ENCODE measurements at regions not wholly inside any gene's neighbourhood (a gene's known extent, or its start where the extent isn't known, plus 50 kb on each side); places are given as distances from the start of the nearest gene placed in this dataset.

- DNase-seq (ENCODE audit: low spot score) = no peak
These were observed 62.0 kb upstream of the SIMC1 start for GRCh38 chr5:176176231-176176630.

GRCh38 chr5:176178789-176179188, 59.4 kb upstream of the SIMC1 start:
- DNase-seq (ENCODE audit: low spot score) = no peak

GRCh38 chr5:176180339-176180738, 57.9 kb upstream of the SIMC1 start:
- DNase-seq (ENCODE audit: low spot score) = peak; percentile 8

GRCh38 chr5:176180781-176181180, 57.4 kb upstream of the SIMC1 start:
- DNase-seq (ENCODE audit: low spot score) = no peak

- no peak for DNase-seq (ENCODE audit: low spot score)
These were observed 56.9 kb upstream of the SIMC1 start for GRCh38 chr5:176181271-176181855.

GRCh38 chr5:176183321-176184074, 54.7 kb upstream of the SIMC1 start:
- DNase-seq (ENCODE audit: low spot score) = no peak

- DNase-seq (ENCODE audit: low spot score) = no peak
These were observed 53.6 kb upstream of the SIMC1 start for GRCh38 chr5:176184608-176185132.

- no peak for DNase-seq (ENCODE audit: low spot score)
These were observed 53.0 kb upstream of the SIMC1 start for GRCh38 chr5:176185133-176185733.

- DNase-seq (ENCODE audit: low spot score) = no peak
These were observed 52.1 kb upstream of the SIMC1 start for GRCh38 chr5:176186107-176186506.

- DNase-seq (ENCODE audit: low spot score) = no peak
These were observed 50.8 kb upstream of the SIMC1 start for GRCh38 chr5:176187276-176188062.

GRCh38 chr5:176188085-176188484, 50.1 kb upstream of the SIMC1 start:
- DNase-seq (ENCODE audit: low spot score) = no peak
